Activated CD8-positive, alpha-beta memory T cell treated with anti-CD3 and anti-CD28 coated beads, Interleukin-2, amount 50 U/mL, for 1 hour (primary cell): ENCODE measurements at regions not wholly inside any gene's neighbourhood (a gene's known extent, or its start where the extent isn't known, plus 50 kb on each side); places are given as distances from the start of the nearest gene placed in this dataset.

Experiments
- DNase-seq: peaks from one replicate; pipeline ENCODE4 v3.0.0-alpha.2; 2020; ENCODE audit errors: extremely low read depth

DNA sequence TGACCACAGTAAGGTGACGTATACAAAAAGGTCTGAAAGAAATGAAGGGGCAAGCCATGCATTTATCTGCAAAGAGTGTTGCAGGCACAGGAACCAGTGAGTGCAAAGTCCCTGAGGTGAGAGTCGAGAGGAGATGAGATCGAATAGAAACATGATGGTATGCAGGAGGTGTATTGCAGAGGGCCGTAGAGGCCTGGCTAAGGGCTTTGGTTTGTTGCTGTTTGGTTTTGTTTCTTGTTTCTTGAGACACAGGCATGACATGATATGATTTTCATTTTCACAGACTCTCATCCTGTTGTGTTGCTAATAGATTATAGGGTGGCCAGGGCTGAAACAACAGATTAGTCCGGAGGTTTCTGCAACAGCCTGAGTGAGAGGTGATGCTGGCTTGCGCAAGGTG lies 80.4 kb downstream of the HSPH1 start:
- no peak for DNase-seq

GRCh38 chr13:31074756-31075155 lies 86.9 kb downstream of the HSPH1 start:
- no peak for DNase-seq

- DNase-seq: no peak
Observed at GRCh38 chr13:31073859-31074718, 87.6 kb downstream of the HSPH1 start.

DNA sequence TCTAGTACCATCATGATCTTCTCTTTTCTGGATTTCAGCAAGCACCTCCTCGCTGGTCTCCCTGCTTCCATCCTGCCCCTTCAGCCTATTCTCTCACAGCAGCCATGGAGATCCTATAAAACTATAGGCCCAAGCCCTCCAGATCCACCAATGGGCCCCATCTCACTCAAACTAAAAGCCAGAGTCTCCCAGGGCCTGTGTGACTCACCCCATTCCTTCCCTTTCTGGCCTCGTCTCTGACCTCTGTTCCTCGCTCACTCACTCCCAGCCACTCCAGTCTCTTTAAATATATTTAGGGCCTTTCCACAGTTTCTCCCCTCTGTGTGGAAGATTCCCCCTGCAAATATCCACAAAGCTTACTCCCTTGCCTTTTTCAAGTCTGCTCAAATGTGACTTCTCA lies 89.7 kb downstream of the HSPH1 start:
- DNase-seq: no peak

GRCh38 chr13:31069808-31070534 lies 91.7 kb downstream of the HSPH1 start:
- DNase-seq: no peak

DNA sequence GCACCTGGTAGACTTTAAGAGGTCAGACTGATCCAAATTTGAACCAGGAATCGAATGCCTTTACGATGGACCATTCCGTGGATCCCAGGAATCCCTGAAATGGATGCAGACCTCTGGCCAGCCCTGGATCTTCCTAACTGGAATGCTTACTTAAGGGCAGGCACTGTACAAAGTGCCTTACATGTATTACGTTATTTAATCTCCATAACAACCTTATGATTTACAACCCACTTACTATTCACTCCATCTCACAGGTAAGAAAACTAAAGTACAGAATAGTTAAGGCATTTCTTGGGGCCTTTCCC lies 93.6 kb downstream of the HSPH1 start:
- no peak for DNase-seq

GRCh38 chr13:31067416-31068118 lies 94.1 kb downstream of the HSPH1 start:
- DNase-seq: no peak

DNA sequence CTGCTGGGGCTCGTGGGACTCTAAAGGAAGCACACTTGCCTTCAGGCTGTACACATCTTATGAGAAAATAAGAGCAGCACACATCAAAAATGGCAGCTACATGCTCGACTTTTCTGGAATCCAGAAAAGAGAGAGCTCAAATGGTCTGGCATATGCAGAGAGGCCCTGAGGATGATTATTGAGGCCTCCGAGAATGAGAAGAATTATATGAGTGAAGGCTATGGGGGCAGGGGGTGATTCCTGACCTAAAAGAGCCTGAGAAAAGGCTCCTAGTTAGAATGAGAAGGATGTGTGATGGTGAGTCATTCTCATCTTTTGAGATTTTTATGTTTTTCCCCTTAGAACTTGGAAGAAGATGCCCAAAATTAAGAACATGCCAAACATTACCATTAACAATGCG lies 97.1 kb downstream of the HSPH1 start:
- no peak for DNase-seq

GRCh38 chr13:31063772-31064171 lies 97.9 kb downstream of the HSPH1 start:
- DNase-seq: no peak

- DNase-seq: no peak
Observed at GRCh38 chr13:31060655-31061054, 101.0 kb downstream of the HSPH1 start.

GRCh38 chr13:31060220-31060619 lies 101.5 kb downstream of the HSPH1 start:
- DNase-seq: no peak

DNA sequence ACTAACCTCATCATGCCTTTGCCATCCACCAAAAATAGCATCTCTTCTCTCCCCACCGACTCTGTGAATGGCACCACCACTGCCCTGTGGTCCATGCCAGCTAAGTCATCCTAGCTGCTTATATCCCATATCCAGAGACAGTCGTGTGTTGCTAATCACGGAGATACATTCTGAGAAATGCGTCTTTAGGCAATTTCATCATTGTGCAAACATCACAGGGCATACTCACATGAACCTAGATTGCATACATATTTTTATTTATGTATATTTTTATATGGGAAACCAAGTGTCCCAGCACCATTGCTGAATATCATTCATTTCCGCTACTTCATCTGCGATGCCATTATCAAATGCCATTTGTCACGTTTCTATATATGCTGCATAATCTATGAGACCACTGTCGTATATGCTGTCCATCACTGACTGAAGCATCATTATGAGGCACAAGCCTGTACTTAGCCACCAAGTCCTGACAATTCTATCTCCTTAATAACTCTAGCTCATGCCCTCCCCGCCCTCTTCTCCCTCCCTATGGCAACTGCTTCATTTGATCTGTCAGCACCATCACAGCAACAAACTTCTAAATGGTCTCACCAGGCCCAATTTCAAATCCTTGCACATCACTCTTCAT lies 104.2 kb downstream of the HSPH1 start:
- DNase-seq: no peak

- no peak for DNase-seq
Observed at GRCh38 chr13:31056644-31057271, 104.9 kb downstream of the HSPH1 start.

DNA sequence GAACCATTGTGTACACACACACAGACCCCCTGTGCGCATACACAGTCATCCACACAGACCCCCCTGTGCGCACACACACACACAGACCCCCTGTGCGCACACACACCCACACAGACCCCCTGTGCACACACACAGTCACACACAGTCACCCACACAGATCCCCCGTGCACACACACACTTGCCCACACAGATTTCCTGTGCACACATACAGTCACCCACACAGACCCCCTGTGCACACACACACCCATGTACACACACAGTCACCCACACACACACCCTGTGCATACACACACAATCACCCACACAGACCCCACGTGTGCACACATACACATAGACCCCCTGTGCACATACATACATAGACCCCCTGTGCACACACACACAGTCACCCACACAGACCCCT lies 106.1 kb downstream of the HSPH1 start:
- no peak for DNase-seq

DNA sequence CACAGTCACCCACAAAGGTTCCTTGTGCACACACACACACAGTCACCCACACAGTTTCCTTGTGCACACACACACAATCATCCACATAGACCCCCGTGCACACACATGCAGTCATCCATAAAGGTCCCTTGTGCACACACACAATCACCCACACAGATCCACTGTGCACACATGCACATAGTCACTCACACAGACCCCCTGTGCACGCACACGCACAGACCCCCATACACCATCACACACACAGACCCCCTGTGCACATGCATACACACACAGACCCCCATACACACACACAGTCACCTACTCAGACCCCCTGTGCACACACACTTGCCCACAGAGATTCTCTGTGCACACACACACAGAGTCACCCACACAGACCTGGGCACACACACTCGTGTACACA lies 107.1 kb downstream of the HSPH1 start:
- no peak for DNase-seq

DNA sequence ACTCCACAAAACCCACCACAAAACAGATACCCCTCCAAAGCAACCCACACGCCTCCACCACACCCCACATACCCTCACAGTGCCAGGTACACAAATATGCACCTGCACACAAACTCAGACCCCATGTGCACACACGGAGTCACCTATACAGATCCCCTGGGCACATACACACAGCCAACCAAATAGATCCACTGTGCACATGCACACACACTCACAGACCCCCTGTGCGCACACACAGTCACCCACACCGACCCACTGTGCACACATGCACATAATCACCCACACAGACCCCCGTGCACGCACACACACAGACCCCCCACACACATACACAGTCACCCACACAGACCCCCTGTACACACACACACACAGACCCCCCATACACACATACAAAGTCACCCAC lies 107.8 kb downstream of the HSPH1 start:
- no peak for DNase-seq

- no peak for DNase-seq
Observed at GRCh38 chr13:31053091-31053490, 108.6 kb downstream of the HSPH1 start.

- DNase-seq: no peak
Observed at GRCh38 chr13:31052478-31052877, 109.2 kb downstream of the HSPH1 start.

- no peak for DNase-seq
Observed at GRCh38 chr13:31051999-31052398, 109.7 kb downstream of the HSPH1 start.

DNA sequence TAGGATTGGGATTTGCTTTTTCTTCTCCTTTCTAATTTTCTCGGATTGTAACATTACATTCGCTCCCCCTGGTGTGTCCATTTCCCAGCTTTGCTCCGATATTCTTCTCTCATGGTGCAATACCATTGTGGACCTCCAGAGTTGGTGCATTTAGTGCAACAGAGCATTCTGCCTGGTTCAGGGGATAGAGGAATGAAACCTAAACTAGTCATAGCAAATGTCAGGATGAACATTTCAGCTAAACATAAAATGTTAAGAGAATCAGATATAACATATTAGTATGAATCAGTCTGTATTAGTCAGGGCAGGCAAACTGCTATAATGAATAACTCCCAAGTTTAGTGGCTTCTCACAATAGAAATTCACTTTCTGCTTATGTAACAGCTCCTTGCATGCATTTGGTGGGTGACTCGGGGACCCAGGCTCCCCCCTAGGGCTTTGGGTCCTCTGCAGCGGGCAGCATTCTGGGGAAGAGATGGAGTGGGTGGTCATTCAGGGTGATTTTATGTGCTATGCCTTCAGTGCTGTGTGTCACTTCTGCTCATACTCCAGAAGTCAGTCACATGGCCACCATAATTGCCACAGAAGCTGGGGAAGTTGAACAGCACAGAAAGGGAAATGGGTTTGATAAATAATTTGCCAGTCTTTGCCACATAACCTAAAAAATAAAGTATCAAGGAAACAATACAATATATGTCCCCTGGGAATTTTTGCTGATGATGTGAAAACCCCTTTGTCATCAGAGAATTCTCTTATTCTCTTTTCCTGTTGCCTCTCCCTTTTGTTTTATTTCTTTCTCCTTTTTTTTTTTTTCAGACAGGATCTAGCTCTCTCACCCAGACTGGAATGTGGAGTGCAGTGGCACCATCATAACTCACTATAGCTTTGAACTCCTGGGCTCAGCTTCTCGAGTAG lies 111.0 kb downstream of the HSPH1 start:
- no peak for DNase-seq

GRCh38 chr13:31049833-31050232 lies 111.9 kb downstream of the HSPH1 start:
- no peak for DNase-seq
